Retinal pigment epithelial cell (primary cell): ENCODE measurements at regions not wholly inside any gene's neighbourhood (a gene's known extent, or its start where the extent isn't known, plus 50 kb on each side); places are given as distances from the start of the nearest gene placed in this dataset.

Experiments
- DNase-seq: peaks from one replicate; pipeline ENCODE4 v3.0.0-alpha.2; 2010; ENCODE audit warnings: low read depth
- H3K4me3 ChIP-seq: 2 replicates; pipeline ENCODE4 v1.5.1; 2011; ENCODE audit warnings: mild to moderate bottlenecking, low read length, control low read depth, moderate library complexity
- CTCF ChIP-seq: conservative IDR thresholded peaks from 2 replicates; pipeline ENCODE4 v1.5.1; 2011; ENCODE audit warnings: low read depth, low read length, control low read depth, inconsistent platforms

GRCh38 chr14:101183376-101184103, 280.0 kb upstream of the RTL1 start:
- H3K4me3 ChIP-seq: no peak overlapping the region
- peak; percentile 8 for TF ChIP-seq CTCF
- DNase-seq: no peak

GRCh38 chr14:101184104-101184455, 280.6 kb upstream of the RTL1 start:
- DNase-seq: no peak
- no peak for TF ChIP-seq CTCF

GRCh38 chr14:101184572-101184971, 281.1 kb upstream of the RTL1 start:
- TF ChIP-seq CTCF: no peak
- H3K4me3 ChIP-seq: no peak overlapping the region
- DNase-seq: no peak

More at GRCh38 chr14:101184104-101184455, 280.6 kb upstream of the RTL1 start:
- H3K4me3 ChIP-seq: no peak overlapping the region

GRCh38 chr14:101185073-101185835, 281.7 kb upstream of the RTL1 start:
- no peak for TF ChIP-seq CTCF
- no peak overlapping the region for H3K4me3 ChIP-seq
- no peak for DNase-seq

GRCh38 chr14:101185946-101186345, 282.4 kb upstream of the RTL1 start:
- DNase-seq: no peak
- no peak for TF ChIP-seq CTCF
- no peak overlapping the region for H3K4me3 ChIP-seq

- no peak for TF ChIP-seq CTCF
- no peak for DNase-seq
Measured at GRCh38 chr14:101186544-101186943, 283.0 kb upstream of the RTL1 start.

More at GRCh38 chr14:101186544-101186943, 283.0 kb upstream of the RTL1 start:
- no peak overlapping the region for H3K4me3 ChIP-seq
